Uterus (tissue), 3 donors: ENCODE measurements at regions not wholly inside any gene's neighbourhood (a gene's known extent, or its start where the extent isn't known, plus 50 kb on each side); places are given as distances from the start of the nearest gene placed in this dataset.
"Not testable (repeated sequence)": the region's sequence is repeated elsewhere in the genome, so short reads cannot be mapped to it uniquely, and the experiment has no call there.

Experiments
- DNase-seq, 2 donors: peaks; one replicate each; pipeline ENCODE4 v3.0.0-alpha.2; 2019 to 2020
- H3K27ac ChIP-seq, 2 donors: fragments of 200-600 bp; sonication (generic); 1 replicate in 1 of 2; 2 replicates in 1 of 2; pipeline ENCODE4 v1.5.1; 2016 to 2018
- H3K27me3 ChIP-seq, 2 donors: fragments of 200-600 bp; sonication (generic); one replicate each; pipeline ENCODE4 v1.5.1; 2018 to 2019; ENCODE audit warnings: control low read depth in 1 of 2
- H3K36me3 ChIP-seq, 2 donors: fragments of 200-600 bp; sonication (generic); one replicate each; pipeline ENCODE4 v1.5.1; 2019; ENCODE audit warnings: control low read depth in 1 of 2
- H3K4me1 ChIP-seq, 2 donors: fragments of 200-600 bp; sonication (generic); one replicate each; pipeline ENCODE4 v1.5.1; 2018 to 2019; ENCODE audit warnings: control low read depth in 1 of 2
- H3K4me3 ChIP-seq, 2 donors: fragments of 200-600 bp; sonication (generic); 1 replicate in 1 of 2; 2 replicates in 1 of 2; pipeline ENCODE4 v1.5.1; 2018 to 2019; ENCODE audit warnings: mild to moderate bottlenecking in 1 of 2
- H3K9me3 ChIP-seq, 2 donors: fragments of 200-600 bp; sonication (generic); one replicate each; pipeline ENCODE4 v1.5.1; 2019; ENCODE audit warnings: control low read depth in 1 of 2
- CTCF ChIP-seq, 4 experiments: fragments of 200-600 bp in 2 of 4; fragments of 450-650 bp in 2 of 4; sonication (generic) in 2 of 4; IDR thresholded peaks; one replicate each; pipeline ENCODE4 v1.5.1; 2016 to 2019; ENCODE audit warnings: antibody characterized with exemption in 4 of 4, mild to moderate bottlenecking in 2 of 4, moderate library complexity in 1 of 4
- POLR2A ChIP-seq, 2 donors: fragments of 450-650 bp; IDR thresholded peaks; one replicate each; pipeline ENCODE4 v1.6.1; 2016; ENCODE audit warnings: antibody characterized with exemption in 2 of 2, mild to moderate bottlenecking in 1 of 2, moderate library complexity in 1 of 2
- intact Hi-C: fragments of 100-400 bp; cut with DNase I; formaldehyde crosslinking; loops from one replicate; pipeline ENCODE4 v1.15.1; 2023; ENCODE audit warnings: low total_unique reads
- donor health status: DM: yes; HTN: yes; CAD: no.

GRCh38 chr1:65632235-65632634 is 160.5 kb upstream of the PDE4B start:
- no peaks in the 10 kb centered on the region for H3K36me3 ChIP-seq
- no peak overlapping the region for H3K4me3 ChIP-seq
- H3K9me3 ChIP-seq = no peaks in the 10 kb centered on the region
- TF ChIP-seq CTCF (IDR thresholded peaks at IDR 0.05) = no peak
- no peak for TF ChIP-seq POLR2A (IDR thresholded peaks at IDR 0.05)
- no peak for DNase-seq
- H3K27me3 ChIP-seq = no peaks in the 10 kb centered on the region
- no peak overlapping the region for H3K27ac ChIP-seq
- no peaks in the 10 kb centered on the region for H3K4me1 ChIP-seq
- intact Hi-C loops = no loop called here

DNA sequence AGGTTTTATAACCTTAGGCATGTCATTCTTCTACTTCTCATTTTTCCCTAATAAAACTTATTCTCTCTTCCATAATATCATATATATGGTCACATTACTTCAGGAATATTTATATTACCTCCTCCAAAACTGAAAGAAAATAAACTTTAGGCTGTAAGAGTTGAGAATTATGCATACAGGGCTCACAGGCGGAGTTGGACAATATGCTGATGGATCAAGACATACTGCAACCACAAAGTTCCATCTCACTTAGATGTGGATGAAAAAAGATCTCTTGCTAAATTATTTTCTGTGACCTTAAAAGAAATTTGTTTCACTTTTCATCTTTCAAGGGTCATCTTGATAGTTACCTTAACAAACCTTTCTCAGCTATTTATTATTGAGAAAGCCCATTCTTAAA is 152.6 kb upstream of the PDE4B start:
- no peak for DNase-seq
- Histone ChIP-seq H3K9me3 (no peaks in the 10 kb centered on the region), H3K27me3 (no peaks in the 10 kb centered on the region), H3K4me3 (no peak overlapping the region), H3K4me1 (no peaks in the 10 kb centered on the region), H3K36me3 (no peaks in the 10 kb centered on the region), H3K27ac (no peak overlapping the region)
- intact Hi-C loops = no loop called here
- no peak for TF ChIP-seq POLR2A (IDR thresholded peaks at IDR 0.05)
- no peak for TF ChIP-seq CTCF (IDR thresholded peaks at IDR 0.05)

- H3K27me3 ChIP-seq, H3K9me3 ChIP-seq, H3K4me3 ChIP-seq, H3K27ac ChIP-seq, H3K36me3 ChIP-seq, DNase-seq, H3K4me1 ChIP-seq, intact Hi-C loops: not testable (repeated sequence)
Measured at GRCh38 chr1:65649185-65649584, 143.5 kb upstream of the PDE4B start.

- TF ChIP-seq POLR2A (IDR thresholded peaks at IDR 0.05) (no peak), CTCF (IDR thresholded peaks at IDR 0.05) (no peak)
- DNase-seq = no peak
- intact Hi-C loops = no loop called here
- Histone ChIP-seq H3K36me3 (no peaks in the 10 kb centered on the region), H3K27me3 (no peaks in the 10 kb centered on the region), H3K27ac (no peak overlapping the region), H3K4me1 (no peaks in the 10 kb centered on the region), H3K4me3 (no peak overlapping the region), H3K9me3 (no peaks in the 10 kb centered on the region)
Measured at GRCh38 chr1:65650682-65651081, 142.0 kb upstream of the PDE4B start.

DNA sequence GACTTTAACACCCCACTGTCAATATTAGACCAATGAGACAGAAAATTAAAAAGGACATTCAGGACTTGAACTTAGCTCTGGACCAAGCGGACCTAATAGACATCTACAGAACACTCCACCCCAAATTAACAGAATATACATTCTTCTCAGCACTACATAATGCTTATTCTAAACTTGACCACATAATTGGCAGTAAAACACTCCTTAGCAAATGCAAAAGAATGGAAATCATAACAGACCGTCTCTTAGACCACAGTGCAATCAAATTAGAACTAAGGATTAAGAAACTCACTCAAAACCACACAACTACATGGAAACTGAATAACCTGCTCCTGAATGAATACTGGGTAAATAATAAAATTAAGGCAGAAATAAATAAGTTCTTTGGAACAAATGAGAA is 138.2 kb upstream of the PDE4B start:
- H3K9me3 ChIP-seq, intact Hi-C loops, DNase-seq: not testable (repeated sequence)

GRCh38 chr1:65657609-65658008 is 135.1 kb upstream of the PDE4B start:
- DNase-seq, H3K9me3 ChIP-seq, intact Hi-C loops, H3K4me3 ChIP-seq, H3K27me3 ChIP-seq, H3K36me3 ChIP-seq, H3K27ac ChIP-seq, H3K4me1 ChIP-seq: not testable (repeated sequence)

More for the DNA sequence above, 138.2 kb upstream of the PDE4B start:
- H3K4me3 ChIP-seq, H3K27me3 ChIP-seq, H3K27ac ChIP-seq, H3K4me1 ChIP-seq, H3K36me3 ChIP-seq: not testable (repeated sequence)

DNA sequence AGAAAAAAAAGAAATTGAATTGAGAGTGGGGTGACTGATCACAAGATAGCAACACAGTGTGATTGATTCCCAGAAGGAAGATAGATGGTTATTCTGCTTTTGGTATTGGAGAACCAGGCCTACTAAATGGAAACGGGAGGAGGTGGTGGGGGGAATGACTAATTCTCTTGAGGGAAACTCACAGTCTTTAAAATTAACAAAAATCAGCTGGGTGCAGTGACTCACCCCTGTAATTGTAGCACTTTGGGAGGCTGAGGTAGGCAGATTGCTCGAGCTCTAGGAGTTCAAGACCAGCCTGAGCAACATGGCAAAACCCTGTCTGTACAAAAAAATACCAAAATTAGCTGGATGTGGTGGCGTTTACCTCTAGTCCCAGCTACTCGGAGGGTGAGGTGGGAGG is 134.6 kb upstream of the PDE4B start:
- H3K9me3 ChIP-seq = no peaks in the 10 kb centered on the region
- intact Hi-C loops = no loop called here
- no peak overlapping the region for H3K4me3 ChIP-seq
- no peak overlapping the region for H3K27ac ChIP-seq
- TF ChIP-seq CTCF (IDR thresholded peaks at IDR 0.05) (no peak), POLR2A (IDR thresholded peaks at IDR 0.05) (no peak)
- no peak for DNase-seq
- no peaks in the 10 kb centered on the region for H3K4me1 ChIP-seq
- no peaks in the 10 kb centered on the region for H3K36me3 ChIP-seq
- no peaks in the 10 kb centered on the region for H3K27me3 ChIP-seq
